Skin of body (tissue), 1 donor: ENCODE measurements at regions not wholly inside any gene's neighbourhood (a gene's known extent, or its start where the extent isn't known, plus 50 kb on each side); places are given as distances from the start of the nearest gene placed in this dataset.
A peak's percentile ranks its signal among the peaks of the same experiment; 100 is the strongest.

Experiments used
- DNase-seq: peaks from one replicate; lab custom pipeline; 2025; lab: John Stamatoyannopoulos, UW

DNA sequence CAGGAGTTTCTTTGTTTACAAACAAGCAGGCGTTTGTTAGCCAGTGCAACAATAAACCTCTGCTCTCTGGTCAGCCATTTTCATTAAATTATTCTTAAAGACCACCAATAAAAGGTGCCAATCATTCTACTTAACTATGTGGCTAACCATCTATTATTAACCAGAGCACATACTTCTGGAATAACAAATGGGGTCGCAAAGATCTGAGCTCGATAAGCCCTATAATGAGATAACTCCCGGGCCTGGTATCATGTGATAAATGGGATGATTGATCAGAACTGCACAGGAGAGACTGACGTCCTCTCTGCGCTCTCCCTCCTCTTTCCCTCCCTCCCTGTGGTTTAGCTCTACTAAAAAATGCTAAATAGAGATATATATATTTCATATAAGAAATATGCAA lies 488.2 kb downstream of the NTRK2 start:
- no peak for DNase-seq

DNA sequence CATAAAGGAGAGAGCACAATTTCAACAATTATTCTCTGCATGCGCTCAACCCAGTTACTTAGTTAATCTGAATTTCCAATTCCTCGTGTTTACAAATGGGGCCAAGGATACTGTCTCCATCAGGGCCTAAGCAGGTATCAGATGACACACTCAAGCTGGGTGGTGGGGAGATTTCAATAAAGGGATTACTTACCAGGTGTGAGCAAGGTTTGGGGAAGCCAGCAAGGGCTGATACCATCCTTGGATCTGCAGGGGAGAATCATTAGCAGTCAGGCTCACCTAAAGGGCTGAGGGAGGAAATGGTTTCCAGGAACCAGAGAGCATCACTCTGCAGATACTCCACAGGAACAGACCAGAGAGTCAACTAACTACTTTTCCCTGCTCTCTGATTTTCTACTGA lies 487.1 kb downstream of the NTRK2 start:
- DNase-seq, result no peak

DNA sequence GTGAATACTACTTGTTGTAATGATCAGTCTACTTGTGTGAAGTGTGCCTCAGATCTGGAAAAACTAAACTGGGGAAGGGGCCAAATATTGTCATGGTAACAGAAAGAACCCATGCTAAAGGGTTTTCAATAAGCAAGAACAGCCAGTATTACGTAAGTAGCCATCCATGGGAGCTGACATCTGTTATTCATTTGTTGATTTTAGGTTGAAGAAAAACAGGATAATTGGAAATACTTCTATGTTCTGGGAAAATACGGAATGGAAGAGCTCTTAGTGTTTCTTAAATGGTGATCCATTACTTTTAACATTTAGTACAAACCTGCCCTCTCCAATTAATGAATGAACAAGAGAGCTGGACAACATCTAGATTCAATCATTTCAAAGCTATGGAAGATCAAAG lies 485.8 kb downstream of the NTRK2 start:
- DNase-seq, result peak; percentile 86

DNA sequence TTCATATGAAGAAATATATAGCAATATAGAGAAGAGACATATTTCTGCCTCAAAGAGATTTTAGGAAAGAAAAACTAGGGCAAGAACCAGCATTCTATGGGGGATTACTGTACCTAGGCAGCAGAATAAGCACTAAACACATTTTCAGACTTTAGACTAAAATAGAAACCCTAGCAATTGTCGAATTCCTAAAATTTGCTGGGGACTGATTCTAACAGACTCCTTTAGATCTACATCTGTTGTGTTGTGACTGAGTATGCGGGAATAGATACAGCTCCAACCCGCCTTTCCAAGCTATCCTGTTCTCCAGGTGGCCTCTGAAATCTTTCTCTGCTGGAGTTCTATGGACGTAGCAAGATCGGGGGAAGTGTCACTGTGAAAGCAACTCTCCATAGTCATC lies 482.2 kb downstream of the NTRK2 start:
- no peak for DNase-seq

DNA sequence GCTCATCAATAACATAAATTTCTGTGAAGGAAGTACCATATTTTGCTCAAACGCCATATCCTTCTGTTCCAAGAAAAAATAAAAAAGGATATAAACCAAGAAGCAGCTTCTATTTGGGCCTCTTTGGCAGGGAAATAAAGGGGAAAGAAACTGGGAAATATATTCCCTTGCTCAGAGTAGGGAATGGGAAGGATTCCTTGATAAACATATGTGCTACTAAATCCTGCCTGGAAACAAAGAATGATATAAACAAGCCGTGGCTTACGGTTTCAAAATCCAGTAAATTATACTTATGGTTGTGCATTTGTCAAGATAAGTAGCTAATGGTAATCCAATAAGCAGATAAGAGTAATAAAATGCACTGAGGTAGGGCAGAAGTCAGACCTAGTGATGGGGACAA lies 481.6 kb downstream of the NTRK2 start:
- DNase-seq, result no peak

DNA sequence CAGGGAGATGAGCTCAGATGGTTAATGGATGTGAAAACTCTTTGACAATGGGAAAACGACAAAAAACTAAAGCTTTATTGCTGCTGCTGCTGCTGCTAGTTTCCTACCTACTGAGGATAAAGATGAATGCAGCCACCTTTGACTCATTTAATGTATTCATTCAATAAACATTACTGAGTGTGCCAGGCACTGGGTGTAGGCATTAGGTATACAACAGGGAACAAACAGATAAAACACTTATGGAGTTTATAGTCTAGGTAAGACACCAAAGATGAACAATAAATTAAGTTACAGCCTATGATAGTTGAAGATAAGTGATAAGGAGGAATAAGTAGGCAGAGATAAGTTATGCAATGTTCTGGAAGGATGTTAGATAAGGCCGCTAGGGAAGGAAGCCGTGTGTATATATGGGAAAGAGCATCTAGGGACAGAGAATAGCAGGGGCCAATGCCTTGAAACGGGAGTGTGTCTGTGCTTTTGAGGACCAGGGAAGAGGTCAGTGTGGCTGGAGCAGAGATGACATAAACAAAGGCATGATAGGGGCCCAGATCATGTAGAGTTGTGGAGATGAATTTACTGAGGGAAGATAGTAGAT lies 477.6 kb downstream of the NTRK2 start:
- no peak for DNase-seq

DNA sequence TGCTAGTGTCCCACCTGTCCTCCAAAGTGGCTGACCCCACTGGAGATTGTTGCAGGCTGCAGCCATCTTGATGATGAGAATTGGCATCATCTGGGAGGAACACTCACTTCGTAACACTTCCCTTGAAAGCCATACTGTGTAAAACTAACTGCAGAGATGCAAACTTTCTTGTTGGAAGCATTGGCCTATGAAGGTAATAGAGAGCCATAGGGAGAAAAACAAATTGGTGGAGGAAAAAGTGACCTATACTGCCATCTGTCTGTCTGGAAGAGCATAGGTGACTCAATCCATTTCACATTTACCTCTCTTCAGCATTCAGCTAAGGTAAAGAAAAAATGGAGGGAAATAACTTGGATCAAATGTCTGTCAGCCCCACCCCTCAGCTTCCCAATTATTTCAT lies 473.4 kb downstream of the NTRK2 start:
- DNase-seq, result peak; percentile 43

DNA sequence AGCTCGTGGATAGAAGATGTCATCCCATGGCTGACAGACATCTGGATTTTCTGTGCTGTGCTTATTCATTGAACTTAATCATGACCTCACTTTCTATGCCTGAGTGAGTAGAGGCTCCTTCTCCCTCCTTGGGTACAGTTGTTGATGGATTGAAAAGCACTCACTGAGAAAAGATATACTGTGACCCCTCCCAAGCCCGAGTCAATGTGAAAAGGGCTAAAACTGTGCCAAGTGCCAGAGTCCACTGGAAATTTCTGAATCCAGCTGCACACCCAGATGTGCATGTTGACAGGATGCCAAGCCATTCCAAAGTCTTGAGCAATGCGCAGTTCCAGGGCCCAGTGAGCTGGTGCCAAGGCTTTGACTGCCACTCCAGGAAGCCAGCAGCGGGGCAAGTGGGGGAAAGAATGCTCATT lies 473.0 kb downstream of the NTRK2 start:
- DNase-seq, result peak; percentile 60

DNA sequence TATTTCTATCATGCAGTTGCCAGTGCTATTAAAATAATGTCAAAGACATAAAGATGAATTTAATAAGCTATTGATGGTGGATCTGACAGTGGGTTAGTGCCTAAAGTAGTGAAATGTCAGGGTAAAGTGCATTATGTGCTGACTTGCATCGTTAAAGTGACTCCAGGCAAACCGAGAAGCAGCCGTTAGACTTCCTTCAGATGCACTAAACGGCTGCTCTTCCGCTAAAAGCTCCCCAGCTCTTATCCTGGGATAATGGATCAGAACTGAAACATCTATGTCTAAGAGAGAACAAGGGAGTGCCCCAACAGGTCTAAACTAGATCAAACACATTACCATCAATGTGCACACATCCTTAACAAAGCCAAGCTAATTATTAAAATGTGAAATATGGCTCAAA lies 468.2 kb downstream of the NTRK2 start:
- no peak for DNase-seq

DNA sequence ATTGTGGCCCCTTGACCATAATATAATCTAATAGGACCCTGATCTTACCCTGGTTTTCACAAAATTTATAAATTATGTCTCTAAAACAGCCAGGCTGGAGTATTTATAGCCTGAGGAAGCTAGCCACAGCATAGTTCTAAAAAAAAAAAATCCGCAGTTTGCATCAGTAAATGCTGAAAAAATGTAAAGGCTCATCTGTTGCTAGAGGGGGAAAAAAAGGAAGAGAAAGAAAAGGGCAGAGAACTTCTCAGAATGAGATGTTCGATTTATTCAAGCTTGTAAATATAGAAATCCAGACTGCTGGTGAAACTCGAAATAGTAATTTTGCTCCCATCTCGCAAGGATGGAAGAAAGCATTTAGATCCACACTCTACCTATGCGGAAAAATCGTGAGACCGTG lies 467.5 kb downstream of the NTRK2 start:
- DNase-seq, result no peak

DNA sequence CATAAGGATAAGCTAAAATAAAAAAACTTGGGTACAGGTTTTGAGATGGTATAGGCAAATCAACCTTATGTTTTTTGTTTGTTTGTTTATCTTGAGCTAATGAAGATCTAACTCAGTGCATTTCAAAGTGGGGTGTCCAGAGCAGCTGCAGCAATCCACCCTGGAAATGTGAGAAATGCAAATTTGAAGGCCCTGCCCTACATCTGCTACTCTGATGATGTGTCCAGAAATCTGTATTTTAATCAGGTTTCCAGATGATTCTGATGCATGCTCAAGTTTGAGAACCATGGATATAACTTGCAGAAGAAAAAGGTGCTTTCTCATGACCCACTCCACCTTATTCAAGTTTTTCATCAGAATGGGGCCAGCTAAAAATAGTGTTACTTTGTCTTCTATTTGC lies 467.0 kb downstream of the NTRK2 start:
- DNase-seq, result no peak

DNA sequence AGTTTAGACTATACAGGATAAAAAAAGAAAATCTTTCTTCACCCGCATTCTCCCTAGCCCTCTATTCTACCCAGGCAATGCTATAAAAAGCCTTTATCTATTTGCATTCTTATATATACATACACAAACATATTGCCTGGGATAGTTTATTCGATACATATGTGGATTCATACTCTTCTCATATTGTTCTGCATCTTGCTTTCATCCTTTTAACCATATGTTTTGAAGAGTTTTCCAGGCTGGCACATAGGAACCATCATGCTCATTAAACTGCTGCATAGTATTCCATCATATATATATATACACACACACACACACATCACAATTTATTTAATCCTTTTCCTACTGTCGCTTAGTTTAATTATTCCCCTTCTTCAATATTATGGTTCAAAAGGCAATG lies 461.2 kb downstream of the NTRK2 start:
- DNase-seq, result no peak

DNA sequence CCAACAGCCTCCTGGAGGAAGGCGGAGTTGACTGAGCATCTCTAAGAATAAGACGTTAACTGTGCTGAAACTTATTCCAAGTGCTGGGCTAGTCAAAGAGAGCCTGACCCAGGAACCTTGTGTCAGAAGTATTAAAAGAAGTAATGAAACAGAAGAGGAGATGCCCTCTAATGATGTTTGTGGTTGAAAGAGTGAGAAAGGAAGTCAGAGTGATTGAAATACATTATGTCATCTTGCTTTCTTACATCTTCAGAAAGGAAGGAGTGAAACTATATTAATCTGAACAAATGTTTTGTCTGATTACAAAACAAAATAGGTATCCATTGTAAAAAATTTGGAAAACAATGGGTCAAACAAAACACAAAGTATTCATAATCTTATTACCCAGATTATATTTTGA lies 460.7 kb downstream of the NTRK2 start:
- no peak for DNase-seq

DNA sequence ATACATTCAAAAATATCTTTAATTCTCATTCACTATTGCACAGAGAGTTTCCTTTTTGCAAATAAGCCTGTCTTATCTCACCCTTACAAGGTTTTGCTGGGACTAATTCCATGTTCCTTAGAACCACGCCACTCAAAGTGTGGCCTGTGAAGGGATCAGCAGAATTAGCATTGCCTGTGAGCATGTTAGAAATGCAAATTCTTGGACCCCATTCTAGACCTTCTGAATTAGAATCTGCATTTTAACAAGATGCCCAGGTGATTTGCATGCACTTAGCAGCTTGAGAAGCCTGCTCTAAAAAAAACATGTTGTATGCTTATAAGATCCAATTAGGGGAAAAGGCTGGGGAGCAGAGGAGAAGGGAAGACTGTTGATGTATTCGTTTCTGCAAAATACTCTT lies 460.0 kb downstream of the NTRK2 start:
- DNase-seq, result no peak

DNA sequence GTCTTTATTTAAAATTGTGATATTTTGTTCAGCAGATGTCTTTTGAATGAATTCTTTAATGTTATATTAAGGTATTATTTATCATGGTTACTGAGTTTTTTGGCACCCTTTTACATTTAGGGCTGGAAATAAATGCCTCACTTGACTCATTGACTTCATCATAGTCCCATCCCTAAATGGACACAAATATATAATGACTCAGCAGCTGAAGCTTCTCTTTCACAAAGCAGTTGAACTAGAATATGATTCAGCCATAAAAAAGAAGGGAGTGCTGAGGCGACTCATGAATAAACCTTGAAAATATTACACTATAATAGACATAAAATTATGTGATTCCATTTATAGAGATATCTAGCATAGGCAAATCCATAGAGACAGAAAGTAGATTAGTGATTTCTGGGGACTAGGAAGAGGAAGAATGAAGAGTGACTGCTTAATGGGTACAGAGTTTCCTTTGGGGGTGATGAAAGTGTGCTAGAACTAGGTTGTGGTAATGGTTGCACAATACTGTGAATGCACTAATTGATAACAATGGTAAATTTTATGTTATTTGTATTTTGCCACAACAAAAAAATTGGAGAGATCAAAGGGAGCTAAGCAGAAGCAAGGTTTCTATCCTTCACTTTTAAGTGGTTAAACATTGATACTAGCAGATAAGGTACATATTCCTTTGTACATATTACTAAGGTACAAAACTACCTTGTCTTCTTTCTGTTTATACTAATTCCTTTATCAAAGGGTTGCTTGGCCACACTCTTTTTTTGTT lies 449.6 kb downstream of the NTRK2 start:
- no peak for DNase-seq

DNA sequence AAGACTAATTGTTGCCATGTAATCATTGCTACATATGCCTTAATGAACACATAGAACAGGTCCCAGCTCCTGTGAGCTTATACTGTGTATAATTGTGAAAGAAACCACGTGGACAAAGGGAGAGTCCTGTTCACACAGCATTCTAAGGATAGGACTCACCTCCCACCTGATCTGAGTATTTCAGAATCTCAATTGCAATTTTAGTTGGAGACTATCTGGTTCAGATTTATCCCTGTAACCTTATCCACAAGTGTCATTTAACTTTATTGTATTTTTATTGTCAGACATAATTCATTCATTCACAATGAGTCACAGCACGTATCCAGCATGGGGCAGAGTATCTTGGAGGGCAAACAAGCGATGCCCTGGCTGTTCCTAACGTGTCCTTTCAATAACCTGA lies 448.3 kb downstream of the NTRK2 start:
- no peak for DNase-seq

DNA sequence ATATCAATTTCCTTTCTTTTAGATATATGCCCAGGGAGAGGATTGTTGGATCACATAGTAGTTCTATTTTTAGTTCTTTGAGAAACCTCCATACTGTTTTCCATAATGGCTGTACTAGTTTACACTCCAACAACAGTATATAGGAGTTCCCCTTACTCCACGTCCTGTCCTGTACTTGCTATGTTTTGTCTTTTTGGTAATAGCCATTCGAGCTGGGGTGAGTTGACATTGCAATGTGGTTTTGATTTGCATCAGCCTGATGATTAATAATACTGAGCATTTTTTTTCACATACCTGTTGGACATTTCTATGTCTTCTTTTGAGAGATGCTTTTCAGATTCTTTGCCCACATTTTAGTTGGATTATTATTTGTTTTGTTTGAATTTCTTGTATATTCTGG lies 445.9 kb downstream of the NTRK2 start:
- no peak for DNase-seq

DNA sequence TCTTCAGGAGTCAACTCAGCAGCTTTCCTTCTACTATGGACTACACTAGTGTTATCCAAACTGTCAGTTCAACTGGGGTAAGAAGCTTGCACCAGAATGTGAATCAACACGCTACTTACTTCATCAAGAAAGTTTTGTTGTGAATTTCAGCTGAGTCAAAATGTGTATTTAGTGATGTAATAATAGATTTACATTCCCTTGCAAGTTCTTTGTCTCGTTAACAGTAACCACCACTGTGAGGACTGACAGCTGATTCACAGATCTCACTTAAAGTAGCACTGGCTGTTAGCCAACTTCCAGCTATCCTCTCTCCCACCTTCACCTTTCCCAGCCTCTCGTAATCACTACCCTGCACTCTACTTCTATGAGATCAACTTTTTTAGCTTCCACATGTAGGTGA lies 445.3 kb downstream of the NTRK2 start:
- DNase-seq, result no peak

DNA sequence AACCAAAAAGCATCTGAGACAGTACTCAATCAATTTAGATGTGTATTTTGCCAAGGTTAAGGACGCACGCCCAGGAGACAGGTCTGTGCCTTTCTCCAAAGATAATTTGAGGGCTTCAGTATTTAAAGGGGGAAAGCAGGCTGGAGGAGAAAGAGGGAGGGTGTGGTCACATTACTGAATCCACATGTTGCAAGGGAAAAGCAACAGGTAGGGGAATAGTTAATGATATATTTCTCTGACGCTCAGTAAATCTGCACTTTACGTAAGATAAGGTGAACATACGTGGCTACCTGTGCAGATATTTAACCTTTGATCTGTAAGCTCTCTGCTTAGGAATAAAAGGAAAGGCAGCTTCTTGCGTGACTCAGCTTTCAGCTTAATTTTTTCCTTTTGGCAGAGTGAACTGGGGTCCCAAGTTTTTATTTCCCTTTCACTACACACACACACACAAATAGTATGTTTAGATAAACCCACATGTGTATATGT lies 443.4 kb downstream of the NTRK2 start:
- no peak for DNase-seq

DNA sequence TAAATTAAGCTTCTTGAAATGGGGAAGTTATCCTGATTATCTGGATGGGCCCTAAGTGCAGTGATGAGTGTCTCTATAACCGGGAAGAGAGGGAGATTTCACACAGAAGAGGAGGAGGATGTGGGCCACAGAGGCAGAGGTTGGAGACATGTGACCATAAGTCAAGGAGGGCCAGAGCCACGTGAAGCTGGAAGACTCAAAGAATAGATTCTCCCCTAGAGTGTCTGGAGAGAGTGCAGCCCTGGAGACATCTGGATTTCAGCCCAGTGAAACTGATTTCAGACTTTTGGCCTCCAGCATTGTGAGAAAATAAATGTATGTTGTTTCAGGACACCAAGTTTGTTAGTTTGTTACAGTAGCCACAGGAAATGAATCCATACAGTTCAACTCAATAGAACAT lies 442.9 kb downstream of the NTRK2 start:
- DNase-seq, result no peak

DNA sequence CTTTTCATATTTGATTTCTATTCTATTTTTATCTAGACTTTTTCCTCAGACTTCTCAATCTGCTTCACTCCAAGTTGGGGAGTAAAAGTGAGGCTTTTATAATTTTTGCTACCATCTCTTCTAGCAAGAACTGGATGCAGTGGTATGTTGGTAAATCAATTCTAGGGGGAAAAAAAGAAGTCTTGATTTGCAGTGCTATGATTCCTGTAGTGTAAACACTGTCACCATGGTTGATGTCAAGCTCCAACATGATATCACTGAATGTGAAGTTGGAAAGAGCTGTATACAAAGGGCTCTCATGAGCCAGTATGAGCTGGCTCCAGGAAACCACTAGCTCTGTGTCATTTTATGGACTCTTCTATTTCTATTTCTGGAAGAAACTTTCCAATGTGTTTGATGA lies 439.2 kb downstream of the NTRK2 start:
- no peak for DNase-seq

DNA sequence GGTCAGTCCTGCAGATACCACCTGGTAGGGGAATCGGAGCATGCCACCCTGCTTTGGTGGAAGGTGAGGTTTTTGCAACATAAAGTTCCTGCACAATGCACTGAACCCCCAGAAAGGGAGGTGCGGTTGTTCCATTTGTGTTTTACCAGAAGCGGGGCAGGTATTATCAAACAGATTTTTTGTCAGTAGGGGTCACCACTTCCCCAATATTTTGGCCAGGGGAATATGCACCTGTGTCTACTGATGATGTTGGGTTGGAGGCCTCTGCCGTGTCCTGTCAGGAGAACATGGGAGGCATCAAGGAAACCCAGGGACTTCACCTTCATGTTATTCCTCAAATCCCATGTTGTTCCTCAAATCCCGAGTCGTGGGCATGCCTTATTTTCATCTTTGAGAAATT lies 438.7 kb downstream of the NTRK2 start:
- no peak for DNase-seq

DNA sequence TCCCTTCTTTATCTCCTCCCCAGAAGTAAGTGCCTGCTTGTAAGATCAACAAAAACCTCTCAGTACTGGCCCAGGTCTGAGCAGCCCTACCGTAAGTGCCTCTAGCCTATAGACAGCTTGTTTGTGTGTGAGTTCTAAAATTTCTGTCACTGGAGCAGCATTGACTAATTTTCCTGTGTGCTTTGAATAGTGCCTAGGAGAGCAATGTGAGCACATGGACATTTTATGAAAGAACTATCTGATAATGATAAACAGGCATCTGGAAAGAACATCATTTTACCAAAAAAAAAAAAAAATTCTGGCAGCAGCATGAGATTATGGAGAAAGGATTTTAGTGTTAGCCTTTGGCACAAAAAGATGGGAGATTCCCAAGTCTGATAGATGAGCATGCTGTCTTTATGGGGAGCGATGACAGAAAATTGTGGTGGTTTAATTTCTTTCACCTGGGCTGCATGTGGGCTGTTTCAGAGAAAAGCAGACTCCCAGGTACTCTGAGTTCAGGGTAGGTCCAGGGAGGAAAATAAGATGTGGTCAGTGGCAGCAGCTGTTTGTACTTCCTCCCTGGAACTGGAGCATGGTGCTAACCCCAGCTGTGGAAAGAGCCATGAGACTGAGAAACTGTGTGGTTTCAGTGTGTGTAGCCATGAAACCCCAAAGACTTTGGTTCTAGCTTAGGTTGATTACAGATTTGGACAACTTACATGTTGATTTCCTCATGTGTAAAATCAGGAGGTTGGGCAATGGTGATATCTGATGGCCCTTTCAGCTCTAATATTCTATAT lies 419.9 kb downstream of the NTRK2 start:
- peak; percentile 7 for DNase-seq
